ENCODE measurements at regions not wholly inside any gene's neighbourhood (a gene's known extent, or its start where the extent isn't known, plus 50 kb on each side); places are given as distances from the start of the nearest gene placed in this dataset.

GRCh38 chr10:61279400-61279799 is 173.8 kb downstream of the TMEM26 start:
- no peak for TF ChIP-seq CTCF (IDR thresholded peaks at IDR 0.05; ENCODE audit: low read depth, low read length)
- H3K4me3 ChIP-seq (ENCODE audit: low read depth, low read length), result no peak overlapping the region

GRCh38 chr10:61278556-61278955 is 174.6 kb downstream of the TMEM26 start:
- no peak overlapping the region for H3K4me3 ChIP-seq (ENCODE audit: low read depth, low read length)
- TF ChIP-seq CTCF (IDR thresholded peaks at IDR 0.05; ENCODE audit: low read depth, low read length), result no peak

- H3K4me3 ChIP-seq (ENCODE audit: low read depth, low read length), result no peak overlapping the region
- TF ChIP-seq CTCF (IDR thresholded peaks at IDR 0.05; ENCODE audit: low read depth, low read length), result no peak
Observed at GRCh38 chr10:61272781-61273180, 180.4 kb downstream of the TMEM26 start.

GRCh38 chr10:61271127-61271780 is 181.9 kb downstream of the TMEM26 start:
- TF ChIP-seq CTCF (IDR thresholded peaks at IDR 0.05; ENCODE audit: low read depth, low read length), result no peak
- no peak overlapping the region for H3K4me3 ChIP-seq (ENCODE audit: low read depth, low read length)

GRCh38 chr10:61263518-61263917 is 189.7 kb downstream of the TMEM26 start:
- TF ChIP-seq CTCF (IDR thresholded peaks at IDR 0.05; ENCODE audit: low read depth, low read length), result no peak
- no peak overlapping the region for H3K4me3 ChIP-seq (ENCODE audit: low read depth, low read length)

GRCh38 chr10:61262486-61263261 is 190.5 kb downstream of the TMEM26 start:
- no peak overlapping the region for H3K4me3 ChIP-seq (ENCODE audit: low read depth, low read length)
- TF ChIP-seq CTCF (IDR thresholded peaks at IDR 0.05; ENCODE audit: low read depth, low read length), result no peak

- no peak overlapping the region for H3K4me3 ChIP-seq (ENCODE audit: low read depth, low read length)
- TF ChIP-seq CTCF (IDR thresholded peaks at IDR 0.05; ENCODE audit: low read depth, low read length), result no peak
Observed at GRCh38 chr10:61257956-61258496, 195.2 kb downstream of the TMEM26 start.

All from WI38 (cell line).